Bronchial epithelial cell (primary cell): ENCODE measurements at regions not wholly inside any gene's neighbourhood (a gene's known extent, or its start where the extent isn't known, plus 50 kb on each side); places are given as distances from the start of the nearest gene placed in this dataset.

Experiments used
- DNase-seq: peaks from one replicate; pipeline ENCODE4 v3.0.0-alpha.2; 2010; ENCODE audit warnings: low read depth
- FAIRE-seq: peaks from 2 replicates; lab custom pipeline; 2011; peaks lifted over from hg19 to GRCh38; lab: Jason Lieb, UNC
- H3K27me3 ChIP-seq: 2 replicates; pipeline ENCODE4 v1.5.1; 2011; ENCODE audit warnings: low read length; ENCODE audit not compliant: control insufficient read depth, insufficient read depth
- H3K36me3 ChIP-seq: 2 replicates; pipeline ENCODE4 v1.5.1; 2011; ENCODE audit warnings: low read length; ENCODE audit not compliant: control insufficient read depth, insufficient read depth
- H3K4me3 ChIP-seq: 2 replicates; pipeline ENCODE4 v1.5.1; 2011; ENCODE audit warnings: mild to moderate bottlenecking, low read depth, low read length, control low read depth
- CTCF ChIP-seq: IDR thresholded peaks from 2 replicates; pipeline ENCODE4 v1.5.1; 2011; ENCODE audit warnings: mild to moderate bottlenecking, moderate library complexity, low read length, control low read depth, inconsistent platforms; ENCODE audit not compliant: insufficient read depth, severe bottlenecking

DNA sequence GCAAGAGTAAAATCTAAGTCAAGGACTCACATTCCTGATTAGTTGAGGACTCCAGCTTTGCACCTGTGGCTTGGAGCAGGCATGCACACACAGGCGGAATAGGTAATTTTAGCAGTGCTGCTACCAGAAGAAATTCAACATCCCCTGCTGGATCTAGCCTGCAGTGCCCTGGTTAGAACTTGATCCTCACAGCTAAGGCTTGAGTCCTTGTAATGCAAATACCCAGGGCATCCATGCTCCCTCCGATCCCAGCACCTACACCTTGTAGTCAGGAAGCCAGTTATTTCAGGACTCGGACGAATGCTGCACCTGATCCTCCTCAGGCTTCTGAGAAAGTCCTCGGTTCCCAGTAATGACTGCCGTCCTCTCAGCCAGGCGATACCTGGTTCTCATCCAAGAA is 309.0 kb upstream of the AMIGO2 start:
- FAIRE-seq: peak; percentile 75
- no peaks in the 10 kb centered on the region for H3K36me3 ChIP-seq
- no peaks in the 10 kb centered on the region for H3K27me3 ChIP-seq
- DNase-seq: no peak
- no peak for TF ChIP-seq CTCF
- H3K4me3 ChIP-seq: no peak overlapping the region

DNA sequence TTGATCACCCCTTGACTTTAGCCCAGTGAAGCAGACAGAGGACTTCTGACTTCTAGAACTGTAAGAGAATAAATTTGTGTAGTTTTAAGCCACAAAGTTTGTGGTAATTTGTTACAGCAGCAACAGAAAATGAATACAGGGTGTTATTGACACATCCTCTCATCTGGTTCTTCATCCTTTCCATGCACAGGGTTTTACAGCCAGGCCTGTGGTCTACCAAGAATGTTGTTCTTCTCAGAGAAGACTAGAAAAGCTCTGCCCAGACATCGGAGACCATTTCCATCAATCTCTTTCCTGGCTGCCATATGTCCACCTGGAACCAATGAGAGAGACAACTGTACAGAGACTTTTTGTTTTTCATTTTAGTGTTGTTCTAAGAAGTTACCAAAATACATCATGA is 308.2 kb upstream of the AMIGO2 start:
- no peak for TF ChIP-seq CTCF
- Histone ChIP-seq H3K27me3 (no peaks in the 10 kb centered on the region), H3K4me3 (no peak overlapping the region), H3K36me3 (no peaks in the 10 kb centered on the region)
- FAIRE-seq (no peak), DNase-seq (no peak)

DNA sequence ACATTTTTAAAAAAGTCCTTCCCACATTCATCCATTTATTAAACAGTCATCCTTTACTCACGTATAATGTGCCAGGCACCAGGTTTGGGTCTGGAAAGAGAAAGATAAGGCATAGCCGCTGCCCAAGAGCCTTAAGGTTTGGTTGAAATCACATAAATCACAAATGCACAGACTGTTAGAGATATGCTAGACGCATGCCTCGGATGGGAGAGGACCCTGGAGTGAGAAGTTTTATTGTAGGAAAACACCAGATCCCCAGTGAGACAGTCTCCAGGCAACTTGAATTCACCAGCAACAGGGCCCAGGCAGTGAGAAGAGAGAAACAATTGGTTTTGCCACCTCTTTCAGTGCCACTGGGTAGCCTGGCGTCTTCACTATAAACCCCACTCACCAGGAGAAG is 305.9 kb upstream of the AMIGO2 start:
- TF ChIP-seq CTCF: no peak
- DNase-seq (no peak), FAIRE-seq (no peak)
- H3K27me3 ChIP-seq: no peaks in the 10 kb centered on the region
- H3K4me3 ChIP-seq: no peak overlapping the region
- H3K36me3 ChIP-seq: no peaks in the 10 kb centered on the region

DNA sequence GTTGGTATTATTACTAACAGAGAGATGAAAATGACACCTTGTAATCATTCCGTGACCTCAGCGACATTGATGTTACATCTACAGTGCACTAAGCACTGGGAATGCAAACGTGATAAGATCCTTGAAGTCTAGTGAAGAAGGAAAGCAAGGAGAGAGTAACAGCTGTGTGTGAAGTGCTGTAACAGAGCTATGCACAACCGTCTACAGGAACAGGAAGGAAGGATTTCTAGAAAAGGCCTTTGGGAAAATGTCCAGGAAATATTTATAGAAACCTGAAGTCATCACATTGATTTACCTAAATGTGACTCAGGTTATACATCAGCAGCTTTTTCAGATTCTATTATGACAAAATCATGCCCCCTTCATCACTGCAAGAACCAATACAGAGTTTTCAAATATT is 304.2 kb upstream of the AMIGO2 start:
- H3K4me3 ChIP-seq: no peak overlapping the region
- TF ChIP-seq CTCF: no peak
- no peaks in the 10 kb centered on the region for H3K27me3 ChIP-seq
- DNase-seq (peak; percentile 74), FAIRE-seq (no peak)
- H3K36me3 ChIP-seq: no peaks in the 10 kb centered on the region

- DNase-seq (no peak), FAIRE-seq (no peak)
- Histone ChIP-seq H3K4me3 (no peak overlapping the region), H3K27me3 (no peaks in the 10 kb centered on the region), H3K36me3 (no peaks in the 10 kb centered on the region)
- no peak for TF ChIP-seq CTCF
These were observed 302.5 kb upstream of the AMIGO2 start for GRCh38 chr12:47382305-47382704.

- no peak overlapping the region for H3K4me3 ChIP-seq
- DNase-seq (no peak), FAIRE-seq (no peak)
- no peaks in the 10 kb centered on the region for H3K27me3 ChIP-seq
- no peaks in the 10 kb centered on the region for H3K36me3 ChIP-seq
- no peak for TF ChIP-seq CTCF
These were observed 299.1 kb upstream of the AMIGO2 start for GRCh38 chr12:47378907-47379306.
